HUDEP-2 (cell line): ENCODE measurements at regions not wholly inside any gene's neighbourhood (a gene's known extent, or its start where the extent isn't known, plus 50 kb on each side); places are given as distances from the start of the nearest gene placed in this dataset.
"Not testable (repeated sequence)": the region's sequence is repeated elsewhere in the genome, so short reads cannot be mapped to it uniquely, and the experiment has no call there.

ENCODE experiments used
- DNase-seq, 76 experiments: peaks; one replicate each; lab custom pipeline; 2025; ENCODE audit not compliant: unreplicated experiment in 76 of 76; lab: John Stamatoyannopoulos, UW

- no peak for DNase-seq
Observed at GRCh38 chr13:99746637-99747402, 224.7 kb downstream of the ZIC5 start.

- DNase-seq = no peak
Observed at GRCh38 chr13:99743094-99743493, 228.5 kb downstream of the ZIC5 start.

- no peak for DNase-seq
Observed at GRCh38 chr13:99741960-99742359, 229.6 kb downstream of the ZIC5 start.

GRCh38 chr13:99740251-99740979 is 231.2 kb downstream of the ZIC5 start:
- no peak for DNase-seq

GRCh38 chr13:99738626-99739025 is 232.9 kb downstream of the ZIC5 start:
- no peak for DNase-seq

- DNase-seq = no peak
Observed at GRCh38 chr13:99737481-99738245, 233.9 kb downstream of the ZIC5 start.

- DNase-seq = no peak
Observed at GRCh38 chr13:99736541-99736940, 235.0 kb downstream of the ZIC5 start.

- no peak for DNase-seq
Observed at GRCh38 chr13:99734013-99734693, 232.9 kb downstream of the TM9SF2 start.

GRCh38 chr13:99733346-99733745 is 232.1 kb downstream of the TM9SF2 start:
- DNase-seq = no peak

GRCh38 chr13:99731747-99732146 is 230.5 kb downstream of the TM9SF2 start:
- no peak for DNase-seq

GRCh38 chr13:99730403-99730802 is 229.1 kb downstream of the TM9SF2 start:
- no peak for DNase-seq

GRCh38 chr13:99729745-99730144 is 228.5 kb downstream of the TM9SF2 start:
- DNase-seq = no peak

GRCh38 chr13:99727651-99728050 is 226.4 kb downstream of the TM9SF2 start:
- DNase-seq = not testable (repeated sequence)

- no peak for DNase-seq
Observed at GRCh38 chr13:99726282-99726894, 225.1 kb downstream of the TM9SF2 start.

GRCh38 chr13:99725644-99726043 is 224.4 kb downstream of the TM9SF2 start:
- DNase-seq = no peak

GRCh38 chr13:99724633-99725517 is 223.6 kb downstream of the TM9SF2 start:
- DNase-seq = no peak

GRCh38 chr13:99723878-99724277 is 222.6 kb downstream of the TM9SF2 start:
- DNase-seq = no peak

- DNase-seq = no peak
Observed at GRCh38 chr13:99722931-99723330, 221.7 kb downstream of the TM9SF2 start.

GRCh38 chr13:99722338-99722818 is 221.1 kb downstream of the TM9SF2 start:
- no peak for DNase-seq
